22Rv1 (cell line): ENCODE measurements at regions not wholly inside any gene's neighbourhood (a gene's known extent, or its start where the extent isn't known, plus 50 kb on each side); places are given as distances from the start of the nearest gene placed in this dataset.

ENCODE experiments used
- ZFX ChIP-seq: fragments of 450-650 bp; IDR thresholded peaks from 2 replicates; pipeline ENCODE4 v1.6.1; 2017; ENCODE audit warnings: antibody characterized with exemption, borderline replicate concordance
- TF ChIP-seq, protein P1 (sequence below): fragments of 450-650 bp; IDR thresholded peaks from 2 replicates; pipeline ENCODE4 v1.5.1; 2017; ENCODE audit warnings: mild to moderate bottlenecking

DNA sequence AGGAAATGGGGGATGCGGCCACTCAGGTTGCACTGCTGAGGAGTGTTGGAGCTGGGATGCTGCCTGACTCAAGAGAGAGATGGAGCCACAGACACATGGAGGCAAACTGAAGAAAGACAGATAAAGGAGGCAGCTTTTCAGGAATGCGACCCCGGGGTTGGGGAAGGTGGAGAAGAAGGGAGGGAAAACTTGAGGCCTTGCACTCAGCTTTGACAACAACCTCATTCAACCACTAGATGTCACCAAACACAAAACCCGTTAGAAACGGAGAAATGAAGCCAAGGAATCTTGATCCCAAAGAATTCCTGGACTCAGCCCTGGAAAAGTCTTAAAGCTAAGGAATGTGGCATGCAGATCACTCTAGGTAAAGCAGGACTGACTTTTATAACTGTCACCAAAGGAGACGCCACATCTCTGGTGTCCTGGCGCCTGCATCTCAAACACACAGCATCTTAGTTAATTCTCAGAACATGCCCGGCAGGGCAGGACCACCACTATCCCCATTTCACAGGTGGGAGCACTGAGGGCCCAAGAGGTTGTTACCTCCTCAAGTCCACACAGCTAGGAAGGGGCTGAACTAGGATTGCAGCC lies 59.6 kb upstream of the LMCD1 start:
- TF ChIP-seq, protein P1, sequence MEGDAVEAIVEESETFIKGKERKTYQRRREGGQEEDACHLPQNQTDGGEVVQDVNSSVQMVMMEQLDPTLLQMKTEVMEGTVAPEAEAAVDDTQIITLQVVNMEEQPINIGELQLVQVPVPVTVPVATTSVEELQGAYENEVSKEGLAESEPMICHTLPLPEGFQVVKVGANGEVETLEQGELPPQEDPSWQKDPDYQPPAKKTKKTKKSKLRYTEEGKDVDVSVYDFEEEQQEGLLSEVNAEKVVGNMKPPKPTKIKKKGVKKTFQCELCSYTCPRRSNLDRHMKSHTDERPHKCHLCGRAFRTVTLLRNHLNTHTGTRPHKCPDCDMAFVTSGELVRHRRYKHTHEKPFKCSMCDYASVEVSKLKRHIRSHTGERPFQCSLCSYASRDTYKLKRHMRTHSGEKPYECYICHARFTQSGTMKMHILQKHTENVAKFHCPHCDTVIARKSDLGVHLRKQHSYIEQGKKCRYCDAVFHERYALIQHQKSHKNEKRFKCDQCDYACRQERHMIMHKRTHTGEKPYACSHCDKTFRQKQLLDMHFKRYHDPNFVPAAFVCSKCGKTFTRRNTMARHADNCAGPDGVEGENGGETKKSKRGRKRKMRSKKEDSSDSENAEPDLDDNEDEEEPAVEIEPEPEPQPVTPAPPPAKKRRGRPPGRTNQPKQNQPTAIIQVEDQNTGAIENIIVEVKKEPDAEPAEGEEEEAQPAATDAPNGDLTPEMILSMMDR, result peak; percentile 80
- TF ChIP-seq ZFX, result no peak
